Fibroblast of lung (primary cell): ENCODE measurements at regions not wholly inside any gene's neighbourhood (a gene's known extent, or its start where the extent isn't known, plus 50 kb on each side); places are given as distances from the start of the nearest gene placed in this dataset.

Source experiments
- EZH2 ChIP-seq: IDR thresholded peaks from 2 replicates; pipeline ENCODE4 v1.5.1; 2012; ENCODE audit warnings: low read length, control low read depth, mild to moderate bottlenecking; ENCODE audit errors: missing control alignments
- TF ChIP-seq, protein P1 (sequence below), 2 donors: IDR thresholded peaks in 1 of 2; conservative IDR thresholded peaks in 1 of 2; 1 replicate in 1 of 2; 2 replicates in 1 of 2; pipeline ENCODE4 v1.5.1; 2011 to 2012; ENCODE audit warnings: low read length in 2 of 2, control low read depth in 1 of 2, inconsistent platforms in 1 of 2, low read depth in 1 of 2, mild to moderate bottlenecking in 1 of 2

DNA sequence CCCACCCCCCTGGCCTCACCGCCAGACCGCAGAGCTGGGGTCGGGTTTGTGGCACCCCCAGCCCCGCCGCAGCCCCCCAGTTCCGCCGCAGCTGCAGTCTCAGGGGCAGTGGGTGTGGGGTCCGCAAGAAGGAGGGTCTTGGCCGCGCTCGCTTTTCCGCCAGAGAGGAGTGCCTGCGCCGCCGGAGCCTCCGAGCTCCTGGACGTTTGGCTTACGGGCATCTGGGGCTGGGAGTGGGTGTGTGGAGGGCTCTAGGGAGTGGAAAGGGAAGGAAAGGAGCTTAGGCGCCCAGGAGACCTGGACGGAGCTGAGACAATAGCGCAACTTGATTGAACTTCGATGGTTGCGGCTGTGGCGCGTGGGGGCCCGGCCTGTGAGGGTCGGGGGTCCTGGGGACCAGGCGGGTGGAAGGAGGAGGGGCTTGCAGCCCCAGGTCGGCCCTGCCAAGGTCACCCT is 88.8 kb upstream of the IPO9 start:
- TF ChIP-seq, protein P1, sequence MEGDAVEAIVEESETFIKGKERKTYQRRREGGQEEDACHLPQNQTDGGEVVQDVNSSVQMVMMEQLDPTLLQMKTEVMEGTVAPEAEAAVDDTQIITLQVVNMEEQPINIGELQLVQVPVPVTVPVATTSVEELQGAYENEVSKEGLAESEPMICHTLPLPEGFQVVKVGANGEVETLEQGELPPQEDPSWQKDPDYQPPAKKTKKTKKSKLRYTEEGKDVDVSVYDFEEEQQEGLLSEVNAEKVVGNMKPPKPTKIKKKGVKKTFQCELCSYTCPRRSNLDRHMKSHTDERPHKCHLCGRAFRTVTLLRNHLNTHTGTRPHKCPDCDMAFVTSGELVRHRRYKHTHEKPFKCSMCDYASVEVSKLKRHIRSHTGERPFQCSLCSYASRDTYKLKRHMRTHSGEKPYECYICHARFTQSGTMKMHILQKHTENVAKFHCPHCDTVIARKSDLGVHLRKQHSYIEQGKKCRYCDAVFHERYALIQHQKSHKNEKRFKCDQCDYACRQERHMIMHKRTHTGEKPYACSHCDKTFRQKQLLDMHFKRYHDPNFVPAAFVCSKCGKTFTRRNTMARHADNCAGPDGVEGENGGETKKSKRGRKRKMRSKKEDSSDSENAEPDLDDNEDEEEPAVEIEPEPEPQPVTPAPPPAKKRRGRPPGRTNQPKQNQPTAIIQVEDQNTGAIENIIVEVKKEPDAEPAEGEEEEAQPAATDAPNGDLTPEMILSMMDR (conservative IDR thresholded peaks at IDR 0.05 in 1 of 2, IDR thresholded peaks at IDR 0.05 in 1 of 2; ENCODE audit: low read depth in 1 of 2, low read length in 2 of 2), result no peak
- no peak for TF ChIP-seq EZH2
